HepG2 (cell line): ENCODE measurements at regions not wholly inside any gene's neighbourhood (a gene's known extent, or its start where the extent isn't known, plus 50 kb on each side); places are given as distances from the start of the nearest gene placed in this dataset.

Experiments used
- ATAC-seq: fragments of 200-7000 bp; cut with Tn5 transposase; 3 replicates; pipeline ENCODE4 v1.9.1; 2020; ENCODE audit warnings: mild to moderate bottlenecking, moderate library complexity
- BruUV-seq: library from RNA; stranded (reverse); fragments of 400-500 nt; replicated peaks from 2 replicates; lab custom pipeline; 2021; lab: Mats Ljungman, UMichigan
- CTCF ChIA-PET: fragments of 300-600 bp; formaldehyde crosslinking; extraction: SDS; loops from one replicate; lab custom pipeline; 2021; ENCODE audit warnings: low total read pairs, inconsistent platforms, low intra/inter-chr PET ratio; lab: Yijun Ruan, JAX
- POLR2A ChIA-PET: fragments of 350-600 bp; sonication (Branson Sonifier 250); formaldehyde crosslinking; loops from one replicate; lab custom pipeline; 2020; ENCODE audit warnings: antibody characterized with exemption, inconsistent platforms; lab: Yijun Ruan, JAX
- DNase-seq: peaks from one replicate; pipeline ENCODE4 v3.0.0-alpha.2; 2015; ENCODE audit warnings: low spot score
- FAIRE-seq: peaks from 3 replicates; lab custom pipeline; 2011; peaks lifted over from hg19 to GRCh38; lab: Jason Lieb, UNC
- H2AFZ ChIP-seq: one replicate; pipeline ENCODE4 v1.6.1; 2011; ENCODE audit warnings: low read length, inconsistent platforms
- H3K27ac ChIP-seq: fragments of 300-600 bp; 3 replicates; pipeline ENCODE4 v1.8.0; 2011; ENCODE audit warnings: mixed run types, mild to moderate bottlenecking, mixed read lengths, low read length, inconsistent platforms; ENCODE audit not compliant: insufficient read depth; ENCODE audit errors: extremely low read length
- H3K27me3 ChIP-seq, 2 experiments: fragments of 200-600 bp in 1 of 2; 2 replicates in 1 of 2; 3 replicates in 1 of 2; pipeline versions ENCODE4 v1.6.0 to v1.8.0; 2011; ENCODE audit warnings: low read length in 2 of 2, mild to moderate bottlenecking in 2 of 2, moderate library complexity in 2 of 2, inconsistent platforms in 1 of 2; ENCODE audit not compliant: insufficient read depth in 2 of 2, control insufficient read depth in 1 of 2
- H3K36me3 ChIP-seq, 2 experiments: fragments of 200-600 bp in 1 of 2; replicated peaks in 1 of 2; 2 replicates in 1 of 2; 3 replicates in 1 of 2; pipeline versions ENCODE4 v1.5.1 to v1.8.0; 2011; ENCODE audit warnings: low read length in 2 of 2, inconsistent platforms in 1 of 2; ENCODE audit not compliant: insufficient read depth in 2 of 2, control insufficient read depth in 1 of 2
- H3K4me1 ChIP-seq: 2 replicates; pipeline ENCODE4 v1.5.1; 2012; ENCODE audit warnings: low read length, inconsistent platforms; ENCODE audit not compliant: insufficient read depth
- H3K4me2 ChIP-seq: 2 replicates; pipeline ENCODE4 v1.6.0; 2011; ENCODE audit warnings: low read depth, low read length, inconsistent platforms
- H3K4me3 ChIP-seq, 3 experiments: fragments of 200-600 bp in 1 of 3; sonication (generic), shearing (Covaris generic) in 1 of 3; replicated peaks in 1 of 3; 2 replicates each; pipeline ENCODE4 v1.5.1; 2011 to 2016; ENCODE audit warnings: low read length in 3 of 3, inconsistent platforms in 2 of 3, low read depth in 2 of 3, mild to moderate bottlenecking in 2 of 3, control low read depth in 1 of 3, mixed read lengths in 1 of 3; ENCODE audit not compliant: insufficient read depth in 1 of 3
- H3K79me2 ChIP-seq: one replicate; pipeline ENCODE4 v1.6.1; 2011; ENCODE audit warnings: low read length, inconsistent platforms; ENCODE audit not compliant: insufficient read depth
- H3K9ac ChIP-seq: 2 replicates; pipeline ENCODE4 v1.6.0; 2011; ENCODE audit warnings: mild to moderate bottlenecking, low read depth, low read length, inconsistent platforms; ENCODE audit not compliant: insufficient read depth
- H3K9me3 ChIP-seq: 2 replicates; pipeline ENCODE4 v1.5.1; 2012; ENCODE audit warnings: mild to moderate bottlenecking, low read length
- H4K20me1 ChIP-seq: 2 replicates; pipeline ENCODE4 v1.6.0; 2011; ENCODE audit warnings: inconsistent platforms, mild to moderate bottlenecking, low read length, moderate library complexity; ENCODE audit not compliant: insufficient read depth
- CREB1 ChIP-seq, 2 experiments: fragments of 450-650 bp in 1 of 2; IDR thresholded peaks; 2 replicates each; pipeline ENCODE4 v1.6.1; 2016 to 2017; ENCODE audit warnings: control low read depth in 1 of 2, mild to moderate bottlenecking in 1 of 2, missing compliant biosample characterization in 1 of 2, missing genetic modification characterization in 1 of 2
- JARID2 ChIP-seq: sonication (generic); formaldehyde crosslinking; IDR thresholded peaks from 2 replicates; pipeline ENCODE4 v1.8.1; 2023; ENCODE audit warnings: missing genetic modification reagents, inconsistent platforms; ENCODE audit not compliant: insufficient replicate concordance
- NONO ChIP-seq, 2 experiments: fragments of 450-650 bp in 1 of 2; sonication (generic) in 1 of 2; formaldehyde crosslinking in 1 of 2; IDR thresholded peaks in 1 of 2; conservative IDR thresholded peaks in 1 of 2; 2 replicates each; pipeline versions ENCODE4 v1.6.1 to v1.8.0; 2017 to 2022; ENCODE audit warnings: mild to moderate bottlenecking in 1 of 2, missing genetic modification reagents in 1 of 2, moderate library complexity in 1 of 2
- ZKSCAN1 ChIP-seq: fragments of 150-350 bp; IDR thresholded peaks from 2 replicates; pipeline ENCODE4 v1.6.1; 2014; ENCODE audit warnings: low read length
- ZNF598 ChIP-seq: sonication (generic); formaldehyde crosslinking; IDR thresholded peaks from 2 replicates; pipeline ENCODE4 v1.5.1; 2020; ENCODE audit warnings: mild to moderate bottlenecking, missing genetic modification reagents, borderline replicate concordance
- WGBS: methylation state at CpG from one replicate; pipeline ENCODE4 v1.1.6; 2017; ENCODE audit warnings: low lambda C conversion rate; 5-methylcytosine and 5-hydroxymethylcytosine counted together
- in situ Hi-C: cut with HindIII; loops from 2 replicates; pipeline ENCODE4 v1.10.0; 2017; ENCODE audit warnings: low pct_unique_long_range_greater_than_20kb; ENCODE audit not compliant: extremely low pct_ligation_motif_present
- intact Hi-C: fragments of 100-400 bp; cut with micrococcal nuclease; formaldehyde crosslinking; loops from one replicate; pipeline ENCODE4 v1.10.0; 2022; ENCODE audit not compliant: unreplicated experiment
- TF ChIP-seq, protein P1 (sequence below), 2 experiments: sonication (generic) in 1 of 2; formaldehyde crosslinking in 1 of 2; IDR thresholded peaks; 2 replicates each; pipeline versions ENCODE4 v1.4.0 to v1.6.1; 2016 to 2020; ENCODE audit warnings: borderline replicate concordance in 1 of 2, low read depth in 1 of 2, mild to moderate bottlenecking in 1 of 2, missing genetic modification reagents in 1 of 2
- TF ChIP-seq, protein P2 (sequence below): conservative IDR thresholded peaks from 2 replicates; pipeline ENCODE4 v1.6.1; 2018; ENCODE audit warnings: missing genetic modification reagents

DNA sequence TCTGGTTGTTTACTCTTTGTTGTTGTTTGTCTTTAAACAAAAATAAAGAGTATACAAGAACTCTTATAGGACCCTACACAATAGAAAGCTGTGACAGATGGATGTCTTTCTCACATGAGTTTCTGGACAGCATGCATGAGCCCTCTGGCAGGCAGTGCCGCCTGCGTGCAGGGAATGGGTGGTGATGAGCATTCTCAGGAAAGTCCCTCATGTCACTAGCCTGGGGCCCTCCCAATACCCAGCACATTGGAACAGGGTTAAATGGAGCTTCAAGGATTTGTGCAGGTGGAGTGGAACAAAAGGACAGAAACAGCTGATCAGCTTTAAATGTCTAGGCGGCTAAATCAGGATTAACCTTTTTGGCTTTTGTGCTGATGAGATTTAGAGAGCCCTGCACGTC, 181.0 kb upstream of the CD180 start:
- no peaks in the 10 kb centered on the region for H4K20me1 ChIP-seq
- no peak overlapping the region for H2AFZ ChIP-seq
- DNase-seq = no peak
- no TSS peak for BruUV-seq
- H3K4me1 ChIP-seq = no peaks in the 10 kb centered on the region
- ATAC-seq = no peak
- CTCF ChIA-PET = no interaction called here
- H3K4me2 ChIP-seq = no peak overlapping the region
- FAIRE-seq = no peak
- H3K27ac ChIP-seq = no peak overlapping the region
- no peaks in the 10 kb centered on the region; a peak in 1 of 5 replicates for H3K27me3 ChIP-seq
- H3K79me2 ChIP-seq = no peaks in the 10 kb centered on the region
- intact Hi-C loops = no loop called here
- no peak overlapping the region for H3K9ac ChIP-seq
- in situ Hi-C loops = no loop called here
- no peaks in the 10 kb centered on the region for H3K9me3 ChIP-seq
- POLR2A ChIA-PET = no interaction called here
- no peak for TF ChIP-seq ZNF598 (CRISPR knock-in tag)
- TF ChIP-seq, protein P1, sequence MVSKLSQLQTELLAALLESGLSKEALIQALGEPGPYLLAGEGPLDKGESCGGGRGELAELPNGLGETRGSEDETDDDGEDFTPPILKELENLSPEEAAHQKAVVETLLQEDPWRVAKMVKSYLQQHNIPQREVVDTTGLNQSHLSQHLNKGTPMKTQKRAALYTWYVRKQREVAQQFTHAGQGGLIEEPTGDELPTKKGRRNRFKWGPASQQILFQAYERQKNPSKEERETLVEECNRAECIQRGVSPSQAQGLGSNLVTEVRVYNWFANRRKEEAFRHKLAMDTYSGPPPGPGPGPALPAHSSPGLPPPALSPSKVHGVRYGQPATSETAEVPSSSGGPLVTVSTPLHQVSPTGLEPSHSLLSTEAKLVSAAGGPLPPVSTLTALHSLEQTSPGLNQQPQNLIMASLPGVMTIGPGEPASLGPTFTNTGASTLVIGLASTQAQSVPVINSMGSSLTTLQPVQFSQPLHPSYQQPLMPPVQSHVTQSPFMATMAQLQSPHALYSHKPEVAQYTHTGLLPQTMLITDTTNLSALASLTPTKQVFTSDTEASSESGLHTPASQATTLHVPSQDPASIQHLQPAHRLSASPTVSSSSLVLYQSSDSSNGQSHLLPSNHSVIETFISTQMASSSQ (IDR thresholded peaks at IDR 0.05; ENCODE audit: low read depth) = no peak
- TF ChIP-seq, protein P1 (CRISPR knock-in tag; IDR thresholded peaks at IDR 0.05; ENCODE audit: borderline replicate concordance) = no peak
- TF ChIP-seq JARID2 (CRISPR knock-in tag) = no peak
- TF ChIP-seq CREB1 (IDR thresholded peaks at IDR 0.05) = no peak
- TF ChIP-seq CREB1 (CRISPR knock-in tag; IDR thresholded peaks at IDR 0.05) = no peak
- TF ChIP-seq ZKSCAN1 = no peak
- TF ChIP-seq, protein P2, sequence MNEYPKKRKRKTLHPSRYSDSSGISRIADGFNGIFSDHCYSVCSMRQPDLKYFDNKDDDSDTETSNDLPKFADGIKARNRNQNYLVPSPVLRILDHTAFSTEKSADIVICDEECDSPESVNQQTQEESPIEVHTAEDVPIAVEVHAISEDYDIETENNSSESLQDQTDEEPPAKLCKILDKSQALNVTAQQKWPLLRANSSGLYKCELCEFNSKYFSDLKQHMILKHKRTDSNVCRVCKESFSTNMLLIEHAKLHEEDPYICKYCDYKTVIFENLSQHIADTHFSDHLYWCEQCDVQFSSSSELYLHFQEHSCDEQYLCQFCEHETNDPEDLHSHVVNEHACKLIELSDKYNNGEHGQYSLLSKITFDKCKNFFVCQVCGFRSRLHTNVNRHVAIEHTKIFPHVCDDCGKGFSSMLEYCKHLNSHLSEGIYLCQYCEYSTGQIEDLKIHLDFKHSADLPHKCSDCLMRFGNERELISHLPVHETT (CRISPR knock-in tag) = no peak
- TF ChIP-seq NONO (IDR thresholded peaks at IDR 0.05) = no peak
- TF ChIP-seq NONO (CRISPR knock-in tag; conservative IDR thresholded peaks at IDR 0.05) = no peak
- TF ChIP-seq, all 625 proteins: peak for 0
- H3K36me3 ChIP-seq = no peaks in the 10 kb centered on the region
- H3K4me3 ChIP-seq = no peak overlapping the region
- 25% methylated on average over 4 of the region's 4 CpGs for WGBS
